HG03280 (cell line): ENCODE measurements at regions not wholly inside any gene's neighbourhood (a gene's known extent, or its start where the extent isn't known, plus 50 kb on each side); places are given as distances from the start of the nearest gene placed in this dataset.
"Not testable (repeated sequence)": the region's sequence is repeated elsewhere in the genome, so short reads cannot be mapped to it uniquely, and the experiment has no call there.

Experiments
- ATAC-seq: cut with Tn5 transposase; IDR thresholded peaks from one replicate; pipeline ENCODE4 v1.9.1; 2021; ENCODE audit warnings: mild to moderate bottlenecking, moderate library complexity; ENCODE audit not compliant: unreplicated experiment

DNA sequence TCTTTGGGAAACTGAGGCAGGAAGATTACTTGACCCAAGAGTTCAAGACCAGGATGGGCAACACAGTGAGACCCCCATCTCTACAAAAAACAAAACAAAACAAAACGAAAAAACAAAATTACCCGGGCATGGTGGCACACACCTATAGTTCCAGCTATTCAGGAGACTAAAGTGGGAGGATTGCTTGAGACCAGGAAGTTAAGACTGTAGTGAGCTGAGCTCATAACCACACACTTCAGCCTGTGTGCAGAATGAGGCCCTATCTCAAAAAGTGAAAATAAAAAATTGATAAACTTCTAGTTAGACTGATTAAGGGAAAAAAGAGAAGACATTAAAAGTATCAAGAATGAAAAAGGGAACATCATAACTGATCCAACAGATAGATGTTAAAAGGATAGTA lies 154.0 kb downstream of the RHOU start:
- no peak for ATAC-seq

DNA sequence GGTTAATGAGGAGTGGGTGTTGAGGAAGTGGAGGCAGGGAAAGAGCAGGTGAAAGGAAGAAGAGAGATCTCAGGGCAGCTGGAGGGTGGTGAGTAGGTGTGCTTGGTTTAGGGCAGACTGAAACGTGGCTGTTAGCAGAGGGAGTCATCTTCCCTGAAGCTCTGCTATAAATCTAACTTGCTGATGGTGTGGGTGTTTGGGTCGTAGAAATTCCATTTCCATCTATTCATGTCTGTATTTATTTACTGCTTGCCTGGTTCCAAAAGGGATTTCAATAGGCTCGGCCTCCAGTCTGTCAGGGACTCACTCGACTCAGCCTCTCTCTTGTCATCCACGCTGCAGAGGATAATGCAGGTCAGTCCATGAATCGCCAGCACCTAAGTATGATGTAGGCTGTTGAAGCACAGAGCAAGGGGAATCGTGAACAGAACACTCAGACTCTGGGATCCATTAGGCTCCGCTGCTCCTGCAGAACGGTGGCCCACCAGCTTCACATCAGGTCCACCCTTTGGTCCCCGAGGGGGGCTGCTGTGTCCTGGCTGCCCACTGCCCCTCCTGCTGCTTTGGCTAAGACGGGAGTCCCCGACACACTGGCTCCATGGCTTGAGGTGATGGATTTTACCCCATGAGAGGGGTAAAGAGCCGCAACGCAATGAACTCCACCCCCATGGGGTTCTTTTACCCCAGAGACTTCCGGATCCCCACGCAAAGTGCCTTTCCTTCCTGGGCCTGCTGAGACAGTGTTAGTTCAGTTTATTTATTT lies 156.2 kb downstream of the RHOU start:
- ATAC-seq = no peak

- ATAC-seq = not testable (repeated sequence)
Measured at GRCh38 chr1:228892200-228892599, 156.9 kb downstream of the RHOU start.

- no peak for ATAC-seq
Measured at GRCh38 chr1:228894442-228894989, 159.2 kb downstream of the RHOU start.

DNA sequence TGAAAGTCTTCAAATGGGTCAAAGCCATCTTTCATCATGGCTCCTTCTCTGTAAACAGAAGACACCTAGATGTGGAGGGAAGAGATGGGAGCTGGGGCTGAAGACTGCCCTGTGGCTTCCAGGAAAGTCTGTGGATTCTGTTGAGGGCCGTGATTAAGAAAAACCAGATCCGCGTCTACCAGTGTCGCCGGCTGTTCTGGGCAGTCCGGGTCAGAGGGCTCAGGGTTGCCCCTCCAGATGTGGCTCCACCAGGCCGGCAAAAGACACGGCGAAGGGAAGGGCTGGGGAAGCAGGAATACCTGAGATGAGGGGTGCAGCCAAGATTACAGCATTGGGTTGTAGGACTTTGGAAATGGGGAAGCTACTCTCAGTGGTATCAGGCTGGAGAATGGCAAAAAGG lies 162.6 kb downstream of the RHOU start:
- no peak for ATAC-seq

GRCh38 chr1:228898582-228898992 lies 163.3 kb downstream of the RHOU start:
- peak; percentile 50 for ATAC-seq

- ATAC-seq = no peak
Measured at GRCh38 chr1:228899421-228899956, 164.2 kb downstream of the RHOU start.

- ATAC-seq = no peak
Measured at GRCh38 chr1:228900099-228900885, 165.0 kb downstream of the RHOU start.

GRCh38 chr1:228900886-228901392 lies 165.7 kb downstream of the RHOU start:
- no peak for ATAC-seq

- ATAC-seq = no peak
Measured at GRCh38 chr1:228901936-228902681, 166.8 kb downstream of the RHOU start.

- no peak for ATAC-seq
Measured at GRCh38 chr1:228902781-228903433, 167.6 kb downstream of the RHOU start.

GRCh38 chr1:228903434-228904071 lies 168.3 kb downstream of the RHOU start:
- ATAC-seq = no peak

- no peak for ATAC-seq
Measured at GRCh38 chr1:228904222-228904621, 168.9 kb downstream of the RHOU start.

DNA sequence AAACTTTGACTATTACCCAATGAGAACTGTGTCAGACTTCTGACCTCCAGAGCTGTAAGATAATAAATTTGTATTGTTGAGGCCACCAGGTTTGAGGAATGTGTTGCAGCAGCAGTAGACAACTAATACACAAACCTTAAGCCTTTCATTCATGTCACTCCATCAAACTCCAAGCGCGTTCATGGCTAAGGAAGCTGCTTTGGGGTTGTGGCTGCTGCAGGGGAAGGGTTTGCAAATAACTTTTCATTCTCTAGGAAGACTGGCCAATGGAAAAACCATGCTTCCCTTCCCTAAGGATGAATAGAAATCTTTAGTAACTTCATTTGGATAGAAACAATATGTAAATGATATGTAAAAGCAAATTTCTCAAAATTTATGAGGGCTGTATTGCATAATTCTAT lies 170.4 kb downstream of the RHOU start:
- ATAC-seq = no peak

GRCh38 chr1:228906223-228906860 lies 171.1 kb downstream of the RHOU start:
- ATAC-seq = no peak

DNA sequence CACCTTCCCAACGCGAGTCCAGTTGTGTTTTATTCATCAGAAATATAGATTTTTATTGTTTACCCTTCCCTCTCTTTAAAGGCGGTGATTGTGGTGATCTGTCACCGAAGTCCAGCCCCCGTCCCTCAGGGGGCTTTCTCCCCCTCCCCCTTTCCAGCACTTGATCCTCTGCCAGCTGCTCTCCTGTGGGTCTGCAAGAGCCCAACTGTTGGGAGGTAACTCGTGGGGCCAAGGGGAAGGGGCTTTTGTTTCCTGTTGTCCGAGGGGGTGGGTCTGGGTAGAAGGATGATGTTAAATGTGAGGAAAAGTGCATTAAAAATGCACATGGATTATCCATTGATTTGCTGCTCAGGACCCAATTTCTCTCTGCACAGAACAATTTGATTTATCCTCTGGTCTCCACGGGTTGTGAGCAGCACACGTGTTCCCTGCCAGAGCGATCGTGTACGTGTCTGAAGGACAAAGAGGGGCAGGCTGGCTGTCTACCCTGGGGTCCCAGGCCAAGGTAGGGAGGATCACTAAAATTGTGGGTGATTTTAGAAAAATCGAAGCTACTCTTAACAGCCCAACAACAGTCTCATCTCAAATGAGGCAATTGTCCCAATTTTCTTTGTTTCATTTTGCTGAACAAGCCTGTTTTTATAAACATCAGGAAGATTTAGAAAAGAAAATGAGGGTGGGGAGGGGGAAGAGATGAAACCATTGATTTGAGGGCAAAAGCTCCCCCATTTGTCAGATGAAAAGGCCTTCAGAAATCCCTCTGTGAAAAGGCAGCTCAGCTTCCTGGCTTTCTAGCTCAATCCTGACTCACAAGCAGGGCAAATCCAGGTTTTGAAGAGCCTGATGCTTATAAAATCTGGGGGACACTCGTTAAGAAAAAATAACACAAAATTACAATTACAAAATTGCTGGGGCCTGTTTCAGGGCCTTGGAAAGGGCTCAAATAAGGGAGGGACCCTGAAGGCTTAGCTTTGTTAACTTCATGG lies 176.2 kb downstream of the RHOU start:
- ATAC-seq = no peak

DNA sequence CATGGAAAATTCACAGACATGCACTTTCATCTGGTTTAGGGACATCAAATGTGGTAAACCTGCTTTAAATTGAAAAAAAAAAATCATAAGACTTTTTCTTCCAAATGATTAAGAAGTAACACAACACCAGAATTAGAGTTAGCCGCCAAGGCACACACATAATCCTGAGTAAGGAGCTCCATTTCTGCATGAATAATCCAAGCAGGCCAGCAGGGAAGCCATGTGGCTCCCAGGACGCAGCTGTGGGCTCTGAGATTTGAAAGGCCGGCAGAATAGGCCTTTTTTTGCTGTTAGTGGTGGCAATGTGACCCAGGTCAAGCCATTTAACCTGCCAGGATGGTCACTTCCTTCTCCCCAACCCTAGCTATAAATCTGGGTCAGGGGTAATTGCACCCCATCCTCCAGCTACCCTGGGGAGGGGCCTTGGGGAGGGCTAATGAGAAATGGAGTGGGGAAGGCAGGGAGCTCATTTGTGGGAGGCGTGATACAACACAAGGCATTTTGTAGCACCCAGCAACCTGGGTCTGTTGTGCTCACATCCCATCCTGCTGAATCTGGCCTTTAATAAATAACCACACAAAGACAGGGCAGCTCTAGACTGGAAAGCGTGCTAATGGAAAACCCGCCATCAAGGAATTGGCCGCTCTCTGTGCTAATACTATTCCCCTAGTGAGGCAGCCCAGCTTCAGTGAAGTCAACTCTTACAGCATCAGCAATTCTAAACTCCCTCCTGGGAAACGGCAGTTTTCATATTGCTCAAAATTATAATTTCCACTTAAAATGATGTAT lies 178.5 kb downstream of the RHOU start:
- no peak for ATAC-seq
